HepG2 (cell line): ENCODE measurements at regions not wholly inside any gene's neighbourhood (a gene's known extent, or its start where the extent isn't known, plus 50 kb on each side); places are given as distances from the start of the nearest gene placed in this dataset.
A peak's percentile ranks its signal among the peaks of the same experiment; 100 is the strongest.

Experiments
- BRCA1 ChIP-seq: sonication (generic); formaldehyde crosslinking; IDR thresholded peaks from 2 replicates; pipeline ENCODE4 v1.4.0; 2020; ENCODE audit warnings: missing genetic modification reagents
- ESRRA ChIP-seq: sonication (generic); formaldehyde crosslinking; IDR thresholded peaks from 2 replicates; pipeline ENCODE4 v1.5.1; 2020; ENCODE audit warnings: mild to moderate bottlenecking, low read depth, missing genetic modification reagents
- MZF1 ChIP-seq: sonication (generic); formaldehyde crosslinking; IDR thresholded peaks from 2 replicates; pipeline ENCODE4 v1.8.1; 2023; ENCODE audit warnings: mild to moderate bottlenecking, missing genetic modification reagents, borderline replicate concordance
- NKX3-1 ChIP-seq: sonication (generic); formaldehyde crosslinking; IDR thresholded peaks from 2 replicates; pipeline ENCODE4 v1.5.0; 2020; ENCODE audit warnings: missing genetic modification reagents
- ZFP36L2 ChIP-seq: sonication (generic); formaldehyde crosslinking; IDR thresholded peaks from 2 replicates; pipeline ENCODE4 v1.4.0; 2020; ENCODE audit warnings: missing genetic modification reagents
- ZNF44 ChIP-seq: sonication (generic); formaldehyde crosslinking; IDR thresholded peaks from 2 replicates; pipeline ENCODE4 v1.5.1; 2020; ENCODE audit warnings: mild to moderate bottlenecking, missing genetic modification reagents
- ZNF510 ChIP-seq: sonication (generic); formaldehyde crosslinking; IDR thresholded peaks from 2 replicates; pipeline ENCODE4 v1.4.0; 2020; ENCODE audit warnings: low read depth, mild to moderate bottlenecking, missing genetic modification reagents
- TF ChIP-seq, protein P1 (sequence below), 2 experiments: fragments of 450-650 bp in 1 of 2; sonication (generic) in 1 of 2; formaldehyde crosslinking in 1 of 2; IDR thresholded peaks; 2 replicates each; pipeline versions ENCODE4 v1.6.1 to v1.8.0; 2016 to 2022; ENCODE audit warnings: antibody characterized with exemption in 1 of 2, mild to moderate bottlenecking in 1 of 2, missing genetic modification reagents in 1 of 2
- TF ChIP-seq, protein P2 (sequence below): sonication (generic); formaldehyde crosslinking; IDR thresholded peaks from 2 replicates; pipeline ENCODE4 v1.4.0; 2020; ENCODE audit warnings: missing genetic modification reagents
- TF ChIP-seq, protein P3 (sequence below): sonication (generic); formaldehyde crosslinking; IDR thresholded peaks from 2 replicates; pipeline ENCODE4 v1.4.0; 2020; ENCODE audit warnings: missing genetic modification reagents
- TF ChIP-seq, protein P4 (sequence below): sonication (generic); formaldehyde crosslinking; IDR thresholded peaks from 2 replicates; pipeline ENCODE4 v1.5.0; 2020; ENCODE audit warnings: mild to moderate bottlenecking, missing genetic modification reagents
- TF ChIP-seq, protein P5 (sequence below): sonication (generic); formaldehyde crosslinking; IDR thresholded peaks from 2 replicates; pipeline ENCODE4 v1.4.0; 2020; ENCODE audit warnings: missing genetic modification reagents

DNA sequence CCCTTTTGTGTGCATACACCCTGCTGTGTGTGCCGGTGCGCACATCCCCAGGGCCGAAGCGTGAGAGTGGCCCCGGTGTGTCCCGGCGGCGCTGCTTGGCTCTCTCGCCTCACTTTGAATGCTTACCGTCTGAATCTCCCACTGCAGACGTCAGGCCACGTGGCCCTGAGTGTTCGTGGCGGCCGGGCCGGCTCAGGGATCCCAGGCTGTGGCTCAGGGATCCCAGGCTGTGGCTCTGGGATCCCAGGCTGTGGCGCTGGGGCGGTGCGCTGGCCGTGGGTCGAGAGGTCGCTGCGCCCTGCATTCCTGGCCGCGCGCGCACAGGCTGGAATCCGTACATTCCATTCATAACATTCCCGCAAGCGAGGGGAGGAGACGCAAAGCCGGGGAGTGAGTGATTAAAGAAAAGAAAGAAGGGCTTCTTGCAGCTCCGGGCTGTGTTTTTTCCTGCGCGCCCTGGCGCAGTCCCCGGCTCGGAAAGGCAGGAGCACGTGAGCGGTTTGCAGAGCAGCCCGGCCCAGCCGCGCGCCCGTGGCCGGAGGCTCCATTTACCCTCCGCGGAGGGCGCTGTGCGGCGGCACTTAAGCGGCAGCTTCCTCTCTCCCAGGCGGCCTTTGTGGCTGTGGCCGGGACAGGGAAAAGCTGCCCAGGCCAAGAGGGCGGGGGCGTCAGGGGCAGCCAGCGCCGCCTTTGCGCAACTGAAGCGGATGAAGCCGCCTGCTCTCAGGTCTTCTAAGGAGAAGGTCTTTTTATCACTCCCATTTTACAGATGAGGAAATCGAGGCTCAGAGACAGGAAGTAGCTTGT lies 87.0 kb upstream of the ALDH1L1 start (continued):
- TF ChIP-seq ZNF510 (CRISPR knock-in tag) = no peak
- TF ChIP-seq, protein P1, sequence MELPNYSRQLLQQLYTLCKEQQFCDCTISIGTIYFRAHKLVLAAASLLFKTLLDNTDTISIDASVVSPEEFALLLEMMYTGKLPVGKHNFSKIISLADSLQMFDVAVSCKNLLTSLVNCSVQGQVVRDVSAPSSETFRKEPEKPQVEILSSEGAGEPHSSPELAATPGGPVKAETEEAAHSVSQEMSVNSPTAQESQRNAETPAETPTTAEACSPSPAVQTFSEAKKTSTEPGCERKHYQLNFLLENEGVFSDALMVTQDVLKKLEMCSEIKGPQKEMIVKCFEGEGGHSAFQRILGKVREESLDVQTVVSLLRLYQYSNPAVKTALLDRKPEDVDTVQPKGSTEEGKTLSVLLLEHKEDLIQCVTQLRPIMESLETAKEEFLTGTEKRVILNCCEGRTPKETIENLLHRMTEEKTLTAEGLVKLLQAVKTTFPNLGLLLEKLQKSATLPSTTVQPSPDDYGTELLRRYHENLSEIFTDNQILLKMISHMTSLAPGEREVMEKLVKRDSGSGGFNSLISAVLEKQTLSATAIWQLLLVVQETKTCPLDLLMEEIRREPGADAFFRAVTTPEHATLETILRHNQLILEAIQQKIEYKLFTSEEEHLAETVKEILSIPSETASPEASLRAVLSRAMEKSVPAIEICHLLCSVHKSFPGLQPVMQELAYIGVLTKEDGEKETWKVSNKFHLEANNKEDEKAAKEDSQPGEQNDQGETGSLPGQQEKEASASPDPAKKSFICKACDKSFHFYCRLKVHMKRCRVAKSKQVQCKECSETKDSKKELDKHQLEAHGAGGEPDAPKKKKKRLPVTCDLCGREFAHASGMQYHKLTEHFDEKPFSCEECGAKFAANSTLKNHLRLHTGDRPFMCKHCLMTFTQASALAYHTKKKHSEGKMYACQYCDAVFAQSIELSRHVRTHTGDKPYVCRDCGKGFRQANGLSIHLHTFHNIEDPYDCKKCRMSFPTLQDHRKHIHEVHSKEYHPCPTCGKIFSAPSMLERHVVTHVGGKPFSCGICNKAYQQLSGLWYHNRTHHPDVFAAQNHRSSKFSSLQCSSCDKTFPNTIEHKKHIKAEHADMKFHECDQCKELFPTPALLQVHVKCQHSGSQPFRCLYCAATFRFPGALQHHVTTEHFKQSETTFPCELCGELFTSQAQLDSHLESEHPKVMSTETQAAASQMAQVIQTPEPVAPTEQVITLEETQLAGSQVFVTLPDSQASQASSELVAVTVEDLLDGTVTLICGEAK (IDR thresholded peaks at IDR 0.05) = no peak
- TF ChIP-seq, protein P1 (CRISPR knock-in tag; IDR thresholded peaks at IDR 0.05) = no peak
- TF ChIP-seq NKX3-1 (CRISPR knock-in tag) = no peak
- TF ChIP-seq, protein P2, sequence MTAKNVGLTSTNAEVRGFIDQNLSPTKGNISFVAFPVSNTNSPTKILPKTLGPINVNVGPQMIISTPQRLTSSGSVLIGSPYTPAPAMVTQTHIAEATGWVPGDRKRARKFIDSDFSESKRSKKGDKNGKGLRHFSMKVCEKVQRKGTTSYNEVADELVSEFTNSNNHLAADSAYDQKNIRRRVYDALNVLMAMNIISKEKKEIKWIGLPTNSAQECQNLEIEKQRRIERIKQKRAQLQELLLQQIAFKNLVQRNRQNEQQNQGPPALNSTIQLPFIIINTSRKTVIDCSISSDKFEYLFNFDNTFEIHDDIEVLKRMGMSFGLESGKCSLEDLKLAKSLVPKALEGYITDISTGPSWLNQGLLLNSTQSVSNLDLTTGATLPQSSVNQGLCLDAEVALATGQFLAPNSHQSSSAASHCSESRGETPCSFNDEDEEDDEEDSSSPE (CRISPR knock-in tag) = peak; percentile 62; the same call in 1 of the 2 replicates
- TF ChIP-seq, protein P3, sequence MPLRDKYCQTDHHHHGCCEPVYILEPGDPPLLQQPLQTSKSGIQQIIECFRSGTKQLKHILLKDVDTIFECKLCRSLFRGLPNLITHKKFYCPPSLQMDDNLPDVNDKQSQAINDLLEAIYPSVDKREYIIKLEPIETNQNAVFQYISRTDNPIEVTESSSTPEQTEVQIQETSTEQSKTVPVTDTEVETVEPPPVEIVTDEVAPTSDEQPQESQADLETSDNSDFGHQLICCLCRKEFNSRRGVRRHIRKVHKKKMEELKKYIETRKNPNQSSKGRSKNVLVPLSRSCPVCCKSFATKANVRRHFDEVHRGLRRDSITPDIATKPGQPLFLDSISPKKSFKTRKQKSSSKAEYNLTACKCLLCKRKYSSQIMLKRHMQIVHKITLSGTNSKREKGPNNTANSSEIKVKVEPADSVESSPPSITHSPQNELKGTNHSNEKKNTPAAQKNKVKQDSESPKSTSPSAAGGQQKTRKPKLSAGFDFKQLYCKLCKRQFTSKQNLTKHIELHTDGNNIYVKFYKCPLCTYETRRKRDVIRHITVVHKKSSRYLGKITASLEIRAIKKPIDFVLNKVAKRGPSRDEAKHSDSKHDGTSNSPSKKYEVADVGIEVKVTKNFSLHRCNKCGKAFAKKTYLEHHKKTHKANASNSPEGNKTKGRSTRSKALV (CRISPR knock-in tag) = peak; percentile 99
- no peak for TF ChIP-seq BRCA1 (CRISPR knock-in tag)
- TF ChIP-seq, protein P4, sequence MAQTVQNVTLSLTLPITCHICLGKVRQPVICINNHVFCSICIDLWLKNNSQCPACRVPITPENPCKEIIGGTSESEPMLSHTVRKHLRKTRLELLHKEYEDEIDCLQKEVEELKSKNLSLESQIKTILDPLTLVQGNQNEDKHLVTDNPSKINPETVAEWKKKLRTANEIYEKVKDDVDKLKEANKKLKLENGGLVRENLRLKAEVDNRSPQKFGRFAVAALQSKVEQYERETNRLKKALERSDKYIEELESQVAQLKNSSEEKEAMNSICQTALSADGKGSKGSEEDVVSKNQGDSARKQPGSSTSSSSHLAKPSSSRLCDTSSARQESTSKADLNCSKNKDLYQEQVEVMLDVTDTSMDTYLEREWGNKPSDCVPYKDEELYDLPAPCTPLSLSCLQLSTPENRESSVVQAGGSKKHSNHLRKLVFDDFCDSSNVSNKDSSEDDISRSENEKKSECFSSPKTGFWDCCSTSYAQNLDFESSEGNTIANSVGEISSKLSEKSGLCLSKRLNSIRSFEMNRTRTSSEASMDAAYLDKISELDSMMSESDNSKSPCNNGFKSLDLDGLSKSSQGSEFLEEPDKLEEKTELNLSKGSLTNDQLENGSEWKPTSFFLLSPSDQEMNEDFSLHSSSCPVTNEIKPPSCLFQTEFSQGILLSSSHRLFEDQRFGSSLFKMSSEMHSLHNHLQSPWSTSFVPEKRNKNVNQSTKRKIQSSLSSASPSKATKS (CRISPR knock-in tag) = no peak
- no peak for TF ChIP-seq ESRRA (CRISPR knock-in tag)
- TF ChIP-seq, protein P5, sequence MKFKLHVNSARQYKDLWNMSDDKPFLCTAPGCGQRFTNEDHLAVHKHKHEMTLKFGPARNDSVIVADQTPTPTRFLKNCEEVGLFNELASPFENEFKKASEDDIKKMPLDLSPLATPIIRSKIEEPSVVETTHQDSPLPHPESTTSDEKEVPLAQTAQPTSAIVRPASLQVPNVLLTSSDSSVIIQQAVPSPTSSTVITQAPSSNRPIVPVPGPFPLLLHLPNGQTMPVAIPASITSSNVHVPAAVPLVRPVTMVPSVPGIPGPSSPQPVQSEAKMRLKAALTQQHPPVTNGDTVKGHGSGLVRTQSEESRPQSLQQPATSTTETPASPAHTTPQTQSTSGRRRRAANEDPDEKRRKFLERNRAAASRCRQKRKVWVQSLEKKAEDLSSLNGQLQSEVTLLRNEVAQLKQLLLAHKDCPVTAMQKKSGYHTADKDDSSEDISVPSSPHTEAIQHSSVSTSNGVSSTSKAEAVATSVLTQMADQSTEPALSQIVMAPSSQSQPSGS (CRISPR knock-in tag) = peak; percentile 60; the same call in 1 of the 2 replicates
- no peak for TF ChIP-seq ZFP36L2 (CRISPR knock-in tag)
- TF ChIP-seq ZNF44 = no peak
- no peak for TF ChIP-seq MZF1 (CRISPR knock-in tag)
